HG03066 (cell line): ENCODE measurements at regions not wholly inside any gene's neighbourhood (a gene's known extent, or its start where the extent isn't known, plus 50 kb on each side); places are given as distances from the start of the nearest gene placed in this dataset.
A peak's percentile ranks its signal among the peaks of the same experiment; 100 is the strongest.

ENCODE experiments used
- ATAC-seq: cut with Tn5 transposase; IDR thresholded peaks from one replicate; pipeline ENCODE4 v1.9.1; 2021; ENCODE audit warnings: low read depth; ENCODE audit not compliant: unreplicated experiment

DNA sequence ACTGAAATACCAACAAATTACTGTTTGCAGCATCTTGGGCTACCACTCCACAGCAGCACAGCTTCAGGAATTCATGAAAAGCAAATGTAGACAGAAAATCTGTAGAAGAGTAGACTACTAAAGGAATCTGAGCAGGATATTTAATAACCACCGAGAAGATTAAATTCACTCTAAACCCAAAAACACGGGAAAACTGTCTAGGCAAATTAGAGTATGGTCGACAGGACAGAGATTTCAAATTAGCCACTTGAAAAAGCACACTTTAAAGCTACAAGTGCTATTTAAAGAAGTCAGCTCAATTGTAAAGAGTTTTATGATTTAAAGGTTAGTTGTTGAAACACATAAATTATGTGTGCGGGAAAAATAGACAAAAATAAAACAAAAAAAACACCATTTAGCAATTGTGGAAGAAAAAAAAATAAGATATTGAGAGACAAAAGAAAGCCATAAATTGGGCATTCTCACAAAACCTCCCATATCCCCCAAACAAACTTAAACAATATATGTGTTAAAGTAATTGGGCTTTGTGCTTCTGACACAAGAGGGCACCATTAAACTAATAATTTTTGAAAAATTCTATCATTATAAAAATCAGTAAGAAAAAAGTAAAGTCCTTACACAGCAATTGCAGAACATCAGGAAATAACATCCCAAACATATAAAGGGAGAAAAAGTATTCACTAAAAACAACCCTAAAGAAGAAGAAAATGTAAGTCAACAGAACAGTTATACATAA lies 880.8 kb downstream of the TECRL start:
- no peak for ATAC-seq

DNA sequence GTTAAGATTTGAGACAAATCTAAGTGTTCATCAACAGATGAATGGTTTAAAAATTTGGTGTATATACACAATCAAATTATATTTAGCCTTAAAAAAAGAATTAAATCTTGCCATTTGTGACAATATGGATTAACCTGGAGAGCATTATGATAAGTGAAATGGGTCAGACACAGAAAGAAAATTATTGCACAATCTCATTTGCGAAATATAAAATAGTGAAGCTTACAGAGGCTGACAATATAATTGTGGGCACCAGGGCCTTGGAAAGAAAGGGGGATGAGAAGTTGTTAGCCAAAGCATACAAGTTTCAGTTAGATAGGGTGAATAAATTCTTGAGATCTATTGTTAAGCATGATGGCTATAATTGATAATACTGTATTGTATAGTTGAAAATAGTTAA lies 883.0 kb downstream of the TECRL start:
- ATAC-seq: no peak

DNA sequence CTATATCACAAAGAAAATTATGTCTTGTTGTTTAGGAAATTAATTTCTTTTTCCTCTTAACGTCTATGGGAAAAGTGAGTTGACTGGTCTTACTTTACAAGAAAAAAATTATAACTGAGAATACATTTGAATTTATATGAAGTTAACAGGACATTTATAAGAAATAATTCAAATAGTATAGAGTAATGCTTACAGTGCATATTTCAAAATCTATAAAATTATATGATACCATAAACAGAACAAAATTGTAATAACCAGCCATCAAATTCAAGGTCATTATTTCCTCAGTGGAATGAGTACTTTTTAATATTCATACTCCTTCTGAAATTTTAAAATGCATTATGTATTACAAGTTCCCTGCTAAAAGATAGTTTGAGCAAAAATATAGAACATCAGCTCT lies 884.5 kb downstream of the TECRL start:
- ATAC-seq: no peak

DNA sequence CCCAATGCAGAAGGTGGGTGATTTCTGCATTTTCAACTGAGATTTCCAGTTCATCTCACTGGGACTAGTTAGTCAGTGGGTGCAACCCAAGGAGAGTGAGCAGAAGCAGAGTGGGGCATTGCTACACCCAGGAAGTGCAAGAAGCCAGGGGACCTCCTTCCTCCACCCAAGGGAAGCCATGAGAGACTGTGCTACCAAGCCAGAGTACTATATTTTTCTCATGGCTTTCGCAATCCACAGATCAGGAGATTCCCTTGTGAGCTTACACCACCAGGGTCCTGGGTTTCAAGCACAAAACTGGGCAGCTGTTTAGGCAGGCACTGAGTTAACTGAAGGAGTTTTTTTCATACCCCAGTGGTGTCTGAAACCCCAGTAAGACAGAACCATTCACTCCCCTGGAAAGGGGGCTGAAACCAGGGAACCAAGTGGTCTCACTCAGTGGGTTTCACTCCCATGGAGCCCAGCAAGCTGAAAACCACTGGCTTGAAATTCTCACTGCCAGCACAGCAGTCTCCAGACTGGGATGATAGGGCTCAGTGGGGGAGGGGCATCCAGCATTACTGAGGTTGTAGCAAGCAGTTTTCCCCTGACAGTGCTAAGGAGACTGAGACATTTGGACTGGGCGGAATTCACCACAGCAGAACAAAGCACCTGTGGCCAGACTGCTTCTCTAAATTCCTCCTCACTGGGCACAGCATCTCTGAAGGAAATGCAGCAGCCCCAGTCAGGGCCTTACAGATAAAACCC lies 903.4 kb downstream of the TECRL start:
- ATAC-seq: no peak

DNA sequence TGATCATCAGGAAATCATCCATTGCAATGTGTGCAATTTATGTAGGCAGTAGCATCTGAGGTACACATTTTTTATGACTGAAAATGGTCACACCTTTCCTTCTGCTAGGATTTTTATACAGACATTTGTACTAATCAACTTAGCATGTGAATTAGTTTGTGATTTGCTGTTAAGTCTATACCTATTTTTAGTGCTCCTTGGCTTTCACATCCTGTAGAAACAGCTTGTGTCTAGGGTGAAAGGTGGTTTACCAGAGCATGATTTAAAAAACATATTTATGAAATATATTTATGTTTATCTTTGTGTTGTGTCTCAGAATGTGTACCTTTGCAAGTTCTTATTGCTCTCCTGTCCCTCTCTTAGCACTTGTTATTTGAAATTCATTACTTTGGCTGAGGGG lies 916.0 kb downstream of the TECRL start:
- ATAC-seq: peak; percentile 35

DNA sequence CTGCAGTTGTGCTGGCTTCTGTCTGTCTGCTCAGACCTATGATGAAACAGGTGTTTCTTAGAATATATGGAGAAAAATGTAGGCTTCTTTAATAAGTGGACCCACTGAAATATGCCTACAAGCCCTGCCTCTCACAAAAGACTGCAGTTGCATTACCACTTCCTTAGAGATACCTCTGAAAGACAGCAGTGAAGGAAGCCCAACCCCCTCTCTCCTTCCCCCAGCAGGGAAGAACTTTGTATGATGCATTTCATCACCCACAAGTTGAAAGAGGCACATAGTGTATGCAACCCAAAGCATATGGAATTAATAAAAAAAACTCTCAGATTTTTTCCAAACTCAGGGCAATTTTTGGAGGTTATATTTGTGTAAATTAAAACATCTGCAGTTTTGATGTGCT lies 916.7 kb downstream of the TECRL start:
- peak; percentile 52 for ATAC-seq

DNA sequence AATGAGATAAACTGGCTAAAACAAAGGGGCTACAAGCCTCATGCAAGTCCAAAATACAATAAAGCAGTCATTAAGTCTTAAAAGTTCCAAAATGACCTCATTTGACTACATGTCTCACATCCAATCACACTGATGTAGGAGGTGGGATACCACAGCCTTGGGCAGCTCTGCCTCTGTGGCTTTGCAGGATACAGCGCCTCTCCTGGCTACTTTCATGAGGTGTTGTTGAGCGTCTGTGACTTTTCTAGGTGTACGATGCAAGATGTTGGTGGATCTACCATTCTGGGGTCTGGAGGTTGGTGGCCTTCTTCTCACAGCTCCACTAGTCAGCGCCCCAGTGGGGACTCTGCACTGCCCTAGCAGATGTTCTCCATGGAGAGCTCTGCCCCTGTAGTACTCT lies 944.9 kb downstream of the TECRL start:
- ATAC-seq: no peak

DNA sequence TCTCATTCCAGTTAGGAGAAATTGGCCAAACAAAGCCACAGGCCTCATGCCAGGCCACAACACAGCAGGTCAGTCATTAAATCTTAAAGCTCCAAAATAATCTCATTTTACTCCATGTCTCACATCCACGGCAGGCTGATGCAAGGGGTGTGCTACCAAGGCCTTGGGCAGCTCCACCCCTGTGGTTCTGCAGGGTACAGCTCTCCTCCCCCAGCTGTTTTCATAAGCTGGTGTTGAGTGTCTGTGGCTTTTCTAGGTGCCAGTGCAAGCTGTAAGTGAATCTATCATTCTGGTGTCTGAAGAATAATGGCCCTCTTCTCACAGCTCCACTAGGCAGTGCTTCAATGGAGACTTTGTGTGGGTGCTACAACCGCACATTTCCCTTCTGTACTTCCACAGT lies 949.2 kb downstream of the TECRL start:
- no peak for ATAC-seq

DNA sequence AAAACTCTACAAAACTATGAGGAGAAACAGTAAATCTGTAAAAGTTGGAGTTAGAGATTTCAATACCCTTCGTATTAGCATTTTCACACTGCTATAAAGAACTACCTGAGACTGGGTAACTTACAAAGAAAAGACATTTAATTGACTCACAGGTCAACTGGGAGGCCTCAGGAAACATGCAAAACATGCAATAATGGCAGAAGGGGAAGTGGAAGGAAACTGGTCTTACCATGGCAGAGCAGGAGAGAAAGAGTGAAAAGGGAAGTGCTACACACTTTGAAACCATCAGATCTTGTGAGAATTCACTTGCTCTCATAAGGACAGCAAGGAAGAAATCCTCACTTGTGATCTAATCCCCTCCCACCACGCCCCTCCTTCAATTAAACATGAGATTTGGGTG lies 949.9 kb downstream of the TECRL start:
- peak; percentile 90 for ATAC-seq

DNA sequence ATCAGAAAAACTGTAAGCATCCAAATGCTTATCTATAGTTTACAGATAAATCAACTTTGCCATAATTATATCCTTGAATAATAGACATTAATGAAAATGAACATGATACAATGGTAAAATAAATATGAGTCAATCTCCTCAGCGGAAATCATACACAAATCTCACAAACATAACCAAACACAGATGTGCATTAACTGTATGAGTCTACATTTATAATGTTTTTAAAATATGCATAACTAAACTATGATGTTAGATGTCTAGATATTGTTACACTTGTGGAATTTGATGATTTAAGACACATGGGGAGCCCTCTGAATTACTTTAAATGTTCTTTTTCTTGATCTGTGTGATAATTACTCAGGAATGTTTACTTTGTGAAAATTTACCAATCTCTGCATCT lies 951.2 kb downstream of the TECRL start:
- ATAC-seq: no peak

DNA sequence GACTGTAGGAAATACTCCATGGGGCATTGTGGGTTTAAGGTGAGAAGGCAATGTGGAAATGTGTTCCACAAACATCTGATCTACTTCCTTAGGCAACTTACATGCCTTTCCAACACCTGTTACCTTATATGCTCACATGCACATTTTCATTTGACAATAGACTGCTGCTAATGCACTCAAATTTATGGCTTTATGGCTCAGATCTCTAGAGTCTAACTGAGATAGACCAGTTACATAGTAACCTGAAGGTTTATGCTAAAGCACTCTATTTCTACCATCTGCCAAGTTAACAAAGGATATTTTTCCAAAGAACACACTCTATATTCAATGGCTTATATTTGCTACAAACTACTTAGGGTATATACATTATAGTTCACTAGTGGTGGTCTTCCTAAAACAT lies 969.0 kb downstream of the TECRL start:
- ATAC-seq: no peak

DNA sequence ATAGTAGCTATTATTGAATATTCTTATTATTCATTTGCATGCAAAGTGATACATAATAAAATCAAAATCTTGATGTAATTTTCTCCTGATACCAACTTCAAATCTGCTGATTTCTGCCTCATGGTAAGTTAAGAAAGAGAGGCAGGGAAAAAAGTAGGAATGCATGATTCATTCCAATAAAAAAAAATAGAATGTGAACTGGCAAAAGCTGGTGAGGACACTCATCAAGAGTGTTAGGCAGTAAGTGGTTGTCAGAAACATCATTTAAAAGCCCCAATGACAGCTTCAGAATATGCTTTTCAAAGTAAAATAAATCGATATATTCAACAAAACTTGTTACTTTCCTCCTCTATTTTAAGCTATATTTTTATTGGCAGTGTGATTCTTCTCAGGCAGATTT lies 979.1 kb downstream of the TECRL start:
- ATAC-seq: no peak

DNA sequence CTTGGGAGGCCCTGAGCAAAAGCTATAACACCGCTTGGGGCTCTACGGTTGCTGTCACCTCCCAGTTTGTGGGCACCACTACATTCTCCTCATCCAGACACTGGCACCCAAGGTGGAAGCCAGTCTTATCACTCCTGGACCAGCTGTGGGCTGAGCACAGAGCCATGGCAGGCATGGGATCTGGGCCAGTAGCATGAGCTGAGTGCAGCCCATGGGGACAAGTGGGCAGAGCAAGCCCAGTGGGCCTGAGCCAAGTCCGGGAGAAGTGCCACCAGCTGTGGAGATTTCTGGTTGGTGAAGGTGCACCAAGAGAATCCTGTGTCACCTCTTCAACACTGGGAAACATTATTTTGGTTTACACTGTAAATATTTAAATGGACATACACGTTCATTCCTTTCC lies 1013.0 kb downstream of the TECRL start:
- no peak for ATAC-seq

DNA sequence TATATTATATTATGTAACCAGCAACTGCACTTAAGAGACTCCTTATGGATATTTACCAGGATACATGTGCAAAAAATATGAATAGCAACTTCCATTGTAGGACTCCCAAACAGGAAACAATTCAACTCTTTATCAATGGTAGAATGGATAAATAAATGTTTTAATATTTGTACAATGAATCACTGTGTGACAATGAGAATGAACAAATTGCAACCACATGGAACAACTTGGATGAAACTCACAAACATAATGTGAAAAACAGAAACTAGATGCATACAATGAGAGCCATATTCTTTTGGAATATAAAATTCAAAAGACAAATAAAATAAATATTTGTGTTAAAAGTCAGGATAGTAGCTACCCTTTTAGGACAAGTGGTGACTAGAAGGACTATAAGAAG lies 1015.7 kb downstream of the TECRL start:
- ATAC-seq: no peak

DNA sequence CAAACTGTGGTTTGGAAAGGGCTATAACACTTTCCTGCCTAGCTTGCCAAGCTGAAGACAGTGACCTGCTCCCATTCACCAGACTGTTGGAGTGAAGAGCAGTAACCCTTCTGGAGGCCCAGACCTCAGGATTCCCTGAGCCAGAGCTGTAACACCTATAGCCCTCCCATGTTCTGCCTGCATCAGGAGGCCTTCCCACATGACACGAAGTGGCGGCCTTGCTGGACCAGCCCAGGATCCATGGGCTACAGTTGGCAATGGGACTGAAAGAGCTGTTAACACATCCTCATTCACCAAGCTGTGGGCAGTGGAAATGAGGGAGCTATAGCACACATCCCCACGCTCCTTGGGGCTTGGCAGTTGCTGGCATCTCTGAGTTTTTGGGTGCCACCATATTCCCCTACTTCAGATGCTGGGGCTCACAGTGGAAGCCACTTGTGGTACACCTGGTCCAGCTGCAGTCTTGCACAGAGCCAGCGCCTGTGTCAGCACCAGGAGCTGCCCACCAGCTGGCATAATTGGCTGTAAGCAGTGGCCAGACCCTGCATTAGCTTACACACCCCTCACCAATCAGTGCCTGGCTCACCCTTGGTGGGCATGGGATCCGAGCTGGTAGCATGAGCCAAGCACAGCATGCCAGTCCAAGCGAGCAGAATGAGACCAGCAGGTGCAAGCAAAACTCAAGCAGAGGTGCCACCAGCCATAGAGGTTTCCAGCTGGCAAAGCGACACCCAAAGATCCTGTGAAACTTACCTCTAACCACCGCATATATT lies 1029.3 kb downstream of the TECRL start:
- no peak for ATAC-seq

DNA sequence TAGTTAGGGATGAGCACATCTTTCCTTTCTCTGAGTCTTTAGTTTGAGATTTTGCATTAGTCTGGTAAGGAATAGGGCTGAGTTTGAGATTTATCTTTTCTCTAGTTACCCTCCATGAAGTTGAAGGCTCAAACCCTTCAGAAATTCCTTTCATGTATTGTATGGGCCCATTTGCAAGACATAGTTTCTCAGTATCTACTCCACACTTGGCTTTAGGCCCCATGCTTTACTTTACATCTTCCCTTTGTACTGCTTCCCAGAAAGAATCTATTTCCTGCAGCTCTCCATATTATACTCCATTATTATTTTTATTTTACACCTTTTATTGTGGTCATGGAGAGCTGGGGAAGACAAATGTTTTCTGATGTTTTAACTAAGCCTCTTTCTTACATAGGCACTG lies 1038.2 kb downstream of the TECRL start:
- no peak for ATAC-seq

DNA sequence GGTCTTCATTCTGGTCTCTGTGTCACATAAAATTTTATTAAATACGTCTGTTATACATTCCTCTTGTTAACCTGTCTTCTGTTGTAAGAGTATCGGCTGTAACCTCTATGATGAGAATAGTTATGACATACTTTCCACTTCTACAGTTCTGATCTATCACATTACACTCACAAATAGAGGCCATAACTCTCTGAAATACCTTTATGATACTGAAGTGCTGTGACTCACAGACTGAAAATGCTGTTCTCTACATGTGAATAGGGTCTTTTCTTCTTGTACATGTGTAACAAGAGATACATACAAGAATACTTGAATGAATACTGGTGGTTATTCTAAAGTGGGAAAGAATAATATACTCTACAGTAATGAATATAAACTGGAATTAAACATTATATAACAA lies 1047.6 kb downstream of the TECRL start:
- ATAC-seq: no peak

DNA sequence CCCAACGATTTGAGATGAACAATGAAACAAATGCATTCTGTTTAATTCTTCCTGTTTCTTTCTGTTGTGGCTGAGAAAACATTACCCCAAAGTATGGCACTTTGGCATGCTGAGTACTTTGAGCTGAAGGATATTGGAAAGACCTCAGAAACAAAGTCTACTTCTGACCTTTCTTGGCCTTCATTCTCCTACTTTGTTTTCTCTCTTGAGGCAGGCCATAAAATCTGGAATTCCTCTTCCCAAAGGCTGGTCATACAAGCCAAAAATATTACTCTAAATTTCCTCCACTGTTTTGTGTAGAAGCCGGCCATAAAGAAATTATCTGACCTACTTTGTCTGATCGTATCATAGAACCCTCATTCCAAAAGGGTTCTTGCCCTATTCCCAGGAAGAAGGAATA lies 1048.2 kb downstream of the TECRL start:
- ATAC-seq: no peak

DNA sequence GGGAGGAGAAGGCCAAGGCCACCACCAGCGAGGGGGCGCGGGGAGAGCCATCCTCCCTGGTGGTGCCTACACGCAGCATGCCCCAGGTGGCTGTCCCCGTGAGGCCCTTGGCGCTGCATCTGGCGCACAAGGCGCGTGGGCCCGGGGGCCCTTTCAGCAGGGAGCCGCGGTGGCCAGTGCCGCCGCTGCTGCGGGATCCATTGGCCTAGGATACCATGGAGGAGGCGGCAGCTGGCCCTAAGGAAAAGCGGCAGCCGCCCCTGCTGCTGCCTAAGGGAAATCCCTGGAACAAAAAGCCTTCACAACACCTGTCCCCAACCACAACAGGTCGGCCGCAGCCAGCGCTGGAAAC lies 1059.6 kb downstream of the TECRL start:
- ATAC-seq: no peak

DNA sequence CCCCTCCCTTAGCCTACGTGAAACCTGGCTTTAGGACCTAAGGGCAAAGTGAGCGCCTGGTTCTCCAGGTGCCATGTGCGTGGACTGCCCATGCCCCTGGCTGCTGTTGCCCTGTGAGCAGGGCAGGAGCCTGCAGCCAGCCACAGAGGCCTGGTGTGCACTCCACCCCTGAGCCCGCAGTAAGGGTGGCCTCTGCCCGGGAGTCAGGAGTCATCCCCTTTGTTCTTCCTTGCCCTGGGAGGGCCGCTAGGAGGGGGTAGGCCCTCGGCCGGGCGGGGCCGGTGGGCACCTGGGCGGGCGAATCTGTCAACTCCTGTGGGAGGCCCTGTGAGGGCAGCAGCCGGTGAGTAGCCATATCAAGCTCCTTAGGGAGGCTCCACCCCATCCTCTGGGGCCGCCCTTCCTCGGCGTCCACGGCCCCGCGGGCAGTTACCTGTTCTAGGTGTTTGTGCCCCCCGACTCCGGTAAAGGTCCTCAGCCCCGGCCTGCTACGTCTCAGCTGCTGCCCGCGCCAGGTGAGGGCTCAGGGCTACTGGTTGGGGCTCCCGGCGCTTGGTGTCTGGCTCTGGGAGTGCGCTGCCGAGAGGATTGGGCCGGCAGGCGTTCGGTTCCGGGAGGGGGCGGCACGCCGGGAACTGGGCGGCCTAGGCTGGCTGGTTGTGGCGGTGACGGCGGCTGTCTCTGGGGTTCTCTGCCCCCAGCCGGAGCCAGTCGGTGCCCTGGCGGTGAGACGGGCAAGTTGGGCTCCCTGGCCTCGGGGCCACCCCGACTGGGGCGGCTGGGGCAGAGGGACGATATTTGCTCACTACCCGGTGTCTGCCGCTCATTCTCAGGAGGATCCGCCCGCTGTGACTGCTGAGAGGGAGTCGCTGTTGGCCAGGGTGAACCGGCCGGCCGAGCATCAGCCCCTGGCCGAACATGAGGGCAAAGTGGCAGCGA lies 1060.2 kb downstream of the TECRL start:
- ATAC-seq: no peak

DNA sequence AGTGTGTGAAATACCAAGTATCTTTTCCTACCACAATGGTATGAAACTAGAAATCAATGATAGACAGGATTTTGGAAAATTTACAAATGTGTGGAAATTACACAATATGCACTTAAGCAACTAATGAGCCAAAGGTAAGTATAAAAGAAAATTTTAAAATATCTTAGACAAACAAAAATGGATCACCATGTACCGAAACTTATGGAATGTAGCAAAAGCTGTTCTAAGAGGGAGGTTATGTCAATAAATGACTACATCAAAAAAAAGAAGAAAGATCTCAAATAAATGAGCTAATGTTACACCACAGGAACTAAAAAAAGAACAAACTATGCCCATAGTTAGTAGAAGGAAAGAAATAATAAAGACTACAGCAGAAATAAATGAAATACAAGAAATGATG lies 1084.1 kb downstream of the TECRL start:
- ATAC-seq: no peak
